HT-29 (cell line): ENCODE measurements at regions not wholly inside any gene's neighbourhood (a gene's known extent, or its start where the extent isn't known, plus 50 kb on each side); places are given as distances from the start of the nearest gene placed in this dataset.
A peak's percentile ranks its signal among the peaks of the same experiment; 100 is the strongest.

ENCODE experiments used
- DNase-seq: peaks from one replicate; pipeline ENCODE4 v3.0.0-alpha.2; 2015; ENCODE audit warnings: low spot score

DNA sequence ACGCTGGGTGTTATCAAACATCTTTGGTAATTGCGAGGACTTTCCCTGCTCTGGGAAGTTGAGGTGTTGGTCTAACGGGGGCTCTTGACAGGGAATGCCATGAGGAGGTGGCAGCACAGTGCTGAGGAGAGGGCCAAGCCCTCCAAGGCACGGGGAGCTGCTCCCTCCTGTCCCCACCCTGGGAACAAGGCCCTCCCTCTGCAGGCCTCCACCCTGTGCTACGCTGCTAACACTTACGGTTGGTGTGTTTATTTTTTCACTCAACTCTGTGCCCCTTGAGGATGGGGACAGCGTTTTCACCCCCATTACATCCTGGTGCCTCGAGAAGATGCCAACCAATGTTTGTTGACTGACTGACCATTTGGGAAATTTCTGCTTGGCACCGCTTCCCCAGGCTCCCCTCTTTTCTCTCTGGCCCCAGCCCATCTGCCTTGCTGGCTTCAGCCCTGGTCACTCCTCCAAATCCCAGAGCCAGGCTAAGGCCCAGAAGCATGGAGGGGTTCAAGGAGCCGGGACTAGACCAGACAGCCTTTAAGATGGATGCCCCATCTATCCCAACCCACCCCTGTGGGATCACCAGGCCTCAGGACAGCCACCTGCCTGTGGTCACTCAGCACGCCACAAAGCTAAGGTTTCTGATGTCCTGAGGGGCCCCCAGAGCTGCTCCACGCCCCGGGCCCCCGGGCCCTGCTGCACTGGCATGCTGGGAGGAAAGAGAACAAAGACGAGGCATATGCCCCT is 125.7 kb downstream of the BARX1 start:
- DNase-seq: no peak

- DNase-seq: no peak
Measured at GRCh38 chr9:93828331-93829097, 126.6 kb downstream of the BARX1 start.

DNA sequence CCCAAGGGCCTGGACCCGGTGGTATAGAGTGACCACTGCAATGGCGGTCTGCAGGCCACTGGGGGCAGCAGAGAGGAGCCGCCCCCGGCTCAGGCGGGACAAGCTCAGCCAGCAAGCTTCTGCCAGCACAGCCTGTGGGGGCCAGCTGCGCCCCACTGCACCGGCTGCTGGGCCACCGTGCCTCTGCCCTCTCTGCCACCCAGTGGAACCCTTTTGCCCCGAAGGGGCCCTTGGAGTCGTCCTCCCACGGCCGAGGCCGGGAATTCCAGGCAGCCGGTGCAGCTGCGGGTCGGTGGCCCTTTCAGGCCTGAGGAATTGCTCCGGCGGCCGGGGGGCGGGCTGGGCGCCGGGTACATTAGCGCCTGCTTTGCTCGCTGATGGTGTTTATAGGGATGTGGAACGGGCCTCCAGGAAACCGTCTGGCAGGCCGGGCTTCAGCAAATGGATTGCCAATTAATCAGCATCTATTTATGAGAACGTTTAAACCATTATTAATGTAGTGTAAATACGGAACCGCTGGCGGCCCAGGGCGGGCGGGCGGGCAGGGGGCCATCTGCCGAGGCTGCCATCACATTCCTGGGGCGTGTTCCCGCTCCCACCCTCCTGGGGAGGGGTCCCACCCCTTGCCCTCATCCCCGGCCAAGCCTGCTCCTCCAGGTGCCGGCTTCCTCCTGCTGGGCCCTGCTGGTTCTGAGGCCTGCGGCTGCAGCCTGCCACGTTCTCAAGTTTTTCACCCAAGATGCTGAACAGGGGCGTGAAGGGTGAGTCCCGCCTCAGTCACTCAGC is 127.4 kb downstream of the BARX1 start:
- DNase-seq: peak; percentile 48

- no peak for DNase-seq
Measured at GRCh38 chr9:93826905-93827544, 128.1 kb downstream of the BARX1 start.

DNA sequence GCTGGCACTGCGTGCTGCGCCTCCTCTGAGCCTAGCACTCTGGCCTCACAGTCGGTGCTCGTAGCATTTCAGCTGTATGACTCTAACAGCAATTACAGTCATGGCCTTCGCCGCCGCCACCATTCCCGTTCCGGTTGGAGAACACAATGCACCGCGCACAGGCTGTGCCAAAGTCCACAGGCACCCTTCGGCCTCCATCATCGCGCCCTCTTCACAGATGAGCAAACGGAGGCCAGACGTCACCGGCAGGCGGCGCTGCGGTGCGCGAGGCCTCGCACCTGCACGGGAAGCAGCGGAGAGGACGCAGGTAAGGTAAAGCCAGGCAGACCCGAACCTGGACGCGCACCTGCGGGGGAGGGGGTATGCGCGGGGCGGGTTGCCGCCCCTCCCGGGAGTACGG is 128.9 kb downstream of the BARX1 start:
- DNase-seq: no peak

DNA sequence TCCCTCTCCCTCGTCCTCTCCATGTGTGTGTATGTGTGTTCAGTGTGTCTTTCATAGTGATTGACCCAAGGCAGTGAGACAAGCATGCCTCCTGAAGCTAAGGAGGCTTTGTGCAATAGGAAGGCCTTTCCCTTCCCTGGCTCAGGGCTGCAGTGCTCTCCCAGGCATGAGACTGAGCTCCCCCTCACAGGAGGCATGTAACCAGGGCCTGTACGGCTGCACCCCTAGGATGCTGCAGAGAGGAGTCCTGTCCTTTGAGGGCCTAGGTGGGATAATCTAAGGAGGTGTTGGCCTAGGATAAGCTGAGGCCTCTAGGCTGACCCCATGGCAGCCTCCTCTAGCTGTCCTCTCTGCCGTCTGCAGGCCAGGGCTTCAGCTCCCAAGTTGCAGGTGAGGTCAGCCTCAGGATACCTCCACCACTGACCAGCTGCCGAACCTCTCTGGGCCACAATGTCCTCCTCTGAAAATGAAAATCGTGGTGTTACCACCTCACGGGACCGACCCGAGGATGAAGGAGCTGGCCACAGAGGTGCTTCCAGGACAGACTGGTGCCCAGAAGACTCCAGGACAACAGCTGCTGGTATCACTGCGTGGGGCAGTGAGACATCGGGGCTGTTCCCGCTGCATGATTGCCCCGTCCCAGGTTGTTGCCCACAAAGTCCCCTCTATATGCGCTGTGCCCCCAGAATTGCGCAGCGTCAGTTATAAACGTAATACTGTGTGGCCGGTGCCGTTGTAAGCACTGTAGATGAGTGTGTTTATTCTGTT is 129.6 kb downstream of the BARX1 start:
- DNase-seq: no peak

- DNase-seq: no peak
Measured at GRCh38 chr9:93824386-93825294, 130.5 kb downstream of the BARX1 start.

- DNase-seq: no peak
Measured at GRCh38 chr9:93823245-93824072, 131.7 kb downstream of the BARX1 start.

GRCh38 chr9:93822229-93822628 is 132.9 kb downstream of the BARX1 start:
- no peak for DNase-seq

DNA sequence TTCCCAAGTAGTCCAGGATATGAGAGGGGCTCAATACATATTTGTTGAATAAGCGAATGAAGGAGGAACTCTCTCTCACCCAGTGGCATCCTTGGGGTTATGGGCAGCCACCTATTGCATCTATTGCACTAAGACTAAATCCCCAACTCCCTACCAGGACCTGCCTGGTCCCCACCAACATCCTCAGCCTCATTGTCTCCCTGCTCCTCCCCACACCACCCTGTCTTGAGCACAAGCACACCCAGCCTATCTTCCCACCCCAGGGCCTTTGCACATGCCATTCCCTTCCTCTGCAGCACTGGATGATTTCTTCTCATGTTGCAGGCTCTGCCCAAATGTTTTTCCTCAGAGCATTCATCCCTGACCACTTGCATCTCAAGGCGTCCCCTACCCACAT is 133.8 kb downstream of the BARX1 start:
- DNase-seq: no peak

DNA sequence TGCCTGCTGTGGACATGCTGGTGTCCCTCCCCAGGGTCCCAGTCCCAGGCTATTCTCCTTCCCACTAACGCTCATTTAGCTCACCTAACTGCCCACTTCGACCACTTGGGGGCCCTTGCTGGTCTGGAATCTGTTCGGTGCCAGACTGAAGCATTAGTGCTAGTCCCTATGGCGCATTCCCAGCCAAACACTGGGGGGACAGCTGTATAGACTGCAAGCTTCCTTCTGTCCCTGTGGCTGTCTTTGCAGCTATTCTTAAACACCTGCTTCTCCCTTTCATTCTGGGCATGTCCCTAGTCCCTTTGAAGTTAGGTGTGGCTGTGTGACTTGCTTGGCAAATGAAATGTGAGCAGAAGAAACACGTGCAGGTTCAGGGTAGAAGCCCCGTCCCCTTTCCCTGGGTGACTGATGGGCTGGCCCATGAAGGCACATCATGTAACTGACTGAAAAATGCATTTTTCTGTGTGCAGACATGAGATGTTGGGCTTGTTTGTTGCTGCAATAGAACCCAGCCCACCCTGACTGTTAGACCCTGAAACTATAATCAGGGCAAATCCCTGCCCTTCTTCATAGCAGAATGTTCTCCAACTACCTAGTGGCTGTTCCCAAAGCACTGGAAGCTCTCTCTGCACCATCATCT is 134.4 kb downstream of the BARX1 start:
- DNase-seq: peak; percentile 44

- no peak for DNase-seq
Measured at GRCh38 chr9:93819905-93820304, 135.2 kb downstream of the BARX1 start.

DNA sequence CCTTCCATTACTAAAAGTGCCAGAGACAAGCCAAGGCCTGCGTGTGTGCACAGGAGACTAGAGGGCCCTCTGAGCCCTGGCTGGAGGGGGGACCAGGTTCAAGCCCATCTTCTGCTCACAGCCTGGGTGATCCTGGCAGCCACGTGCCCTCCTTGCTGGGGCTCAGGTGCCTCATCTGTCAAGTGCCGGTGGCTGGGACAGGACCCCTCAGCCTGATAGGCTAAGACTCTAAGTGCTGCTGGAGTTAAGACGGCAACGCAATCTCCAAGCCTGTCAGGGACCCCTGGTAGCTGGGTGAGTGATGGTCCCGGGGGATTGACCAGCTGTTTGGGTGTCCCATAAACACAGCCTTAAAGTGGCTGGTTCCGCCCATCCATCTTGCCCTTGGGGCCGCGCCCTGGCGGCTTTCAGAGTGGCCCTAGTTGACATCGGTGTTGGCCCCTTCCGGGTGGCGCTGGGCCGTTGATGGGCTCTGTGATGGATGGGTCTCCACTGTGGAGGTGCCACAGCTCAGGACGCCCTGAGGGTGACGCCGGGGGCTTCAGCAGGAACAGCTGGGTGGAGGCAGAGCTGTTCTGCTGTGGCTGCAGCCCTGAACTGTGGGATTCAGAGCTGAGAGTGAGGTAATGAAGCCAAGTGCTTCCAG is 136.2 kb downstream of the BARX1 start:
- no peak for DNase-seq

DNA sequence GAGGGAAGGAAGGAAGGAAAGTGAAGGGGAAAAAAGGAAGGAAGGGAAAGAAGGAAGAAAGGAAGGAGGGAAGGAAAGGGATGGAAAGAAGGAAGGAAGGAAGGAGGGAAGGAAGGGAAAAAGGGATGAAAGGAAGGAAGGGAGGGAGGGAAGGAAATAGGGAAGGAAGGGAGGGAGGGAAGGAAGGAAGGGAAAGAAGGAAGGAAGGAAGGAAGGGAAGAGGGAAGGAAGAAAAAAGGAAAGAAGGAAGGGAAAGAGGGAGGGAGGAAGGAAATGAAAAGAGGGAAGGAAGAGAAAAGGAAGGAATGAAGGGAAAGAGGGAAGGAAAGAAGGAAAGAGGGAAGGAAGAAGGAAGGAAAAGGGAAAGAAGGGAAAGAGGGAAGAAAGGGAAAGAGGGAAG is 136.9 kb downstream of the BARX1 start:
- no peak for DNase-seq

DNA sequence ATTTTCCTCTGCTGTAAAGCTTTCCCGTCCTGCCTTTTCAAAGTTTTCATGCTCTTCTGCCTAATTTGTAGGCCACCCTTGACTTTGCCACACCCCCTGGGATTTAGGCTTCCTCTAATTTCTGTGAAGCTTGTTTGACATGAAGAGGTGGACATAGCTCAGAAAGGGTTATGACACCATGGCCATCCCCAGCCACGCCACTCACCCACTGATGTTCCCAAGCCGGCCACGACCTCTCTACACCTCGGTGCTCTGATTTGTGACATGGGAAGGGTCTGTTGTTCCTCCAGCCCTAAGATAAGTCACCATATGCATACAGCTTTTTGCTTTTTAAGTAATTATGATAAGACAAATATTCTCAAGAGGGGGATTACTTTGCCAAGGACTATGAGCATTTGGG is 139.5 kb downstream of the BARX1 start:
- DNase-seq: no peak

DNA sequence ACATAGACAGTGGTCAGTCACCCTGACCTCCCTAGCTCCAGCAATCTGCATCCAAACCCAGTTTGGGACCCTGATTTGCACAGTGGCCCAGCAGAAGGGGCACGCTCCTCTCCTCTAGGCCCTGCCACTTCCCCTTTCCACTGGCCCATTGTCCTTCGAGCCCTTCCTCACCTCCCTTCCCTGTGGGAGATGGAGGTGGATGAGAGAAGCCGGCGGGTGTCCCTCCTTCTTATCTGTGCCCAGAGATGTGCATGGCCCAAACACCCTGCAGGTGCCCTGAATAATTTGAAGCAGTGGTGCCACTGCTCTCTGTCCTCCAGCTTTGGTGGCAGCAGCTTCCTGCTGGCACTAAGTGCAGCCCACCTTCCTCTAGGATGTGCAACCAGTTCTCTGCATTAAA is 140.0 kb downstream of the BARX1 start:
- DNase-seq: no peak

DNA sequence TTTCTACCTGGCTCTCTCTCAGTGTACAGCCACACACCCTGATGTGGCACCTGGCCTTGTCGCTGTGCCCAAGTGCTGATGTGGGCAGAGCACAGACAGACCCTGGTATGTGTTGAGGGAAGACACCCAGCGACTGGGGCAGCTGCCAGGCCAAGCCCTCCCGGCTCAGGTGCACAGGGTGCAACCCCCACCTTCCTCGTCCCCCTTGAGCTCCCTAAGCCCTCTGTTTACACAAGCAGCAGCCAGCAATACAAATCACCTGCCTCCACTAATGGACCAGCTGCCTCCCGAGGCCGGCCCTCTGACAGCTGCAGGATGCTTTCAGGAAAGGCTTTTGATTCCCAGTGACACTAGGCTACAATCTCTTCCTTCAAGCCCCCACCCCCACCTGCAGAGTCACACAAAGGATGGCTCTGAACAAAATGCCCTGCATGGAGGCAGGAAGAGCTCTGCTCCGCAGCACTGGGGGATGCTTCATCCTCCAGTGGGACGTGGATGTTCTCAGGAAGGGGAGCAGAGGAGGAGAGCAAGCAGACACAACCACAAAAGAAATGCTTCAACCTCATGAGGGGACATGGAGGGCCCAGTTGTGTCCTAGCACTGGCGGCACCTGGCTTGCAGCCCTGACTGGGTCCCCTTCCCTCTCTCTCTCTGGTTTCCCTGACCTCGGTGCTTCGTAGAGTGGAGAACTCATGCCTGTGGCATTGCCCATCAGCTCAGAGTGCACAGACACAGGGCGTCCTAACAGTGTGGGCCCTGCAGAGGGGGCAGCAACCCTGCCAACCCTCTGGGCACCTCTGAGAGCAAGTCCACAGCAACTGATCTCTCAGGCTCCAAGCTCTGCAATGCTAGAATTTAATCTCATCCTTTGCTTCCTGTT is 140.8 kb downstream of the BARX1 start:
- no peak for DNase-seq
